ENCODE measurements at regions not wholly inside any gene's neighbourhood (a gene's known extent, or its start where the extent isn't known, plus 50 kb on each side); places are given as distances from the start of the nearest gene placed in this dataset.

DNA sequence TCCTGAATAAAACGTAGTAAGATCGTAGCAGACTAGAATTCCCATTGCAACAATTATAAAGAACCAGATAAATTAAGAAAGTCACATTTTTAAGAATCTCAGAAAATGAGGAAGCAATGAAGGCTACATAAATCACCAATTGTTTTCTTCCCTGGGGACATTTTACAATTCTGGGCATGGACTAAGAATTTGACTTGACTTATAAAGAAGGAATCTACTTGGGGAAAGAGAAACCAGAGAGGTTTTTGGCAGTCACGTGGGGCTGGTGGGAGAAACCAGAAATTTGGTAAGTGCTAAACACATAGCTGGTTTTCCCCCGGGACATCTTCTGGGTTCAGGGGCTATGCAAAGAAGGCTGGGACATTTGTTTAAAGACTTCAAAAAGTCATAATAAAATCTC lies 109.8 kb upstream of the IL6 start:
- Mint-ChIP-seq H3K4me1 (no peaks in the 10 kb centered on the region), H3K27me3 (peaks cover 8% of the 10 kb centered on the region), H3K27ac (no peak overlapping the region), H3K9me3 (peaks cover 2 to 16% (median 11%) of the 10 kb centered on the region in 7 donors), H3K36me3 (no peaks in the 10 kb centered on the region), H3K4me3 (no peak overlapping the region)
- no peak for ATAC-seq (ENCODE audit: low read depth in 2 of 2)
- H3K4me3 ChIP-seq (ENCODE audit: low read depth, low read length) = no peak overlapping the region
- no peak for DNase-seq
- H3K9me3 ChIP-seq (ENCODE audit: control insufficient read depth in 2 of 2, low read length in 2 of 2) = peaks cover 9 to 12% of the 10 kb centered on the region in 2 experiments
- H3K4me1 ChIP-seq (ENCODE audit: control insufficient read depth, insufficient read depth, low read length, poor library complexity, severe bottlenecking) = no peaks in the 10 kb centered on the region
- H3K36me3 ChIP-seq (ENCODE audit: control insufficient read depth, insufficient read depth, low read length) = no peaks in the 10 kb centered on the region
- no peaks in the 10 kb centered on the region for H3K27me3 ChIP-seq (ENCODE audit: control insufficient read depth, insufficient read depth, low read length)
- no peak overlapping the region for H3K27ac ChIP-seq (ENCODE audit: insufficient read depth, low read length, poor library complexity, severe bottlenecking)

DNA sequence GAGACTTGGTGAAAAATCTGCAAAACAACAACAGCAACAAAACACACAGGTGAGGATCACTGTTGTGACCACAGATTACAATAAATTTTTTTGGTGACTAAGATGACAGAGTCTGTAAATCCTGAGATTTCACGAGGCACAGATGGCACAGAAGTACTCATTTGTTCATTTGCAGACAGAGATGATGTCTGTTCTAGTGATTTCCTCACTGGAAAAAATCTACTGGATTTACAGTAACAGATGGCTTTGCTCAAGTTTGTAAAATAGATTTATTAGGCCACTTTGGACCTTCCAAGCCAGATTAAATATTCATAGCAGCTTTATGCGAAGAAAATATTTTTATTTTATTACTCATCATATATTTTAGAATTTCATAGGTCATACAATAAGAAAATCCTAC lies 113.5 kb upstream of the IL6 start:
- H3K36me3 Mint-ChIP-seq = no peaks in the 10 kb centered on the region
- no peaks in the 10 kb centered on the region for H3K27me3 ChIP-seq (ENCODE audit: control insufficient read depth, insufficient read depth, low read length)
- peaks cover 2 to 16% (median 9%) of the 10 kb centered on the region in 7 donors for H3K9me3 Mint-ChIP-seq
- peaks cover 15% of the 10 kb centered on the region for H3K27me3 Mint-ChIP-seq
- no peak overlapping the region for H3K27ac Mint-ChIP-seq
- no peaks in the 10 kb centered on the region for H3K4me1 Mint-ChIP-seq
- no peak for DNase-seq
- H3K36me3 ChIP-seq (ENCODE audit: control insufficient read depth, insufficient read depth, low read length) = no peaks in the 10 kb centered on the region
- H3K4me1 ChIP-seq (ENCODE audit: control insufficient read depth, insufficient read depth, low read length, poor library complexity, severe bottlenecking) = no peaks in the 10 kb centered on the region
- H3K9me3 ChIP-seq (ENCODE audit: control insufficient read depth in 2 of 2, low read length in 2 of 2) = peaks cover 9 to 12% of the 10 kb centered on the region in 2 experiments
- H3K4me3 ChIP-seq (ENCODE audit: low read depth, low read length) = no peak overlapping the region
- H3K27ac ChIP-seq (ENCODE audit: insufficient read depth, low read length, poor library complexity, severe bottlenecking) = no peak overlapping the region
- ATAC-seq (ENCODE audit: low read depth in 2 of 2) = no peak
- H3K4me3 Mint-ChIP-seq = no peak overlapping the region

DNA sequence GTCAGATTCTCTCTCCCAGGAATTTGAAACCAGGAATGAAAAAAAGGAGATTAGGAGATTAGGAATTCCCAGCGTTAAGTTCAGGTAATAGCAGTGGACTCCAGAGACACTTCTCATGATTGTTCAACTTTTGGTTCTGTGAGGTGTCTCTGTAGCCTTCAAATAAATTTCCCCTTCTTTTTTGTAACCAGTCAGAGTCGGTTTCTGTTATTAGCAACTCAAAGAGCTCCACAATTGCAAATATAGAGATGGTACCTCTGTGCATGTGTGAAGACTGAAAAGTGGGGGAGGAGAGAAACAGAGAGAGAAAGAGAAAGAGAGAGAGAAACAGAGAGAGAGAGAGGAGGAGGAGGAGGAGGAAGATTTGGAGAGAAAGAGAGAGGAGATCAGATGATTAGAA lies 112.8 kb upstream of the STEAP1B start:
- no peaks in the 10 kb centered on the region for H3K4me1 ChIP-seq (ENCODE audit: control insufficient read depth, insufficient read depth, low read length, poor library complexity, severe bottlenecking)
- H3K27me3 ChIP-seq (ENCODE audit: control insufficient read depth, insufficient read depth, low read length) = no peaks in the 10 kb centered on the region
- peaks cover 1 to 12% (median 8%) of the 10 kb centered on the region in 7 donors for H3K9me3 Mint-ChIP-seq
- H3K36me3 Mint-ChIP-seq = no peaks in the 10 kb centered on the region
- H3K27me3 Mint-ChIP-seq = peaks cover 15% of the 10 kb centered on the region
- H3K9me3 ChIP-seq (ENCODE audit: control insufficient read depth in 2 of 2, low read length in 2 of 2) = peaks cover 2 to 7% of the 10 kb centered on the region in 2 experiments
- no peak overlapping the region for H3K4me3 ChIP-seq (ENCODE audit: low read depth, low read length)
- H3K4me1 Mint-ChIP-seq = no peaks in the 10 kb centered on the region
- no peak overlapping the region for H3K27ac Mint-ChIP-seq
- no peaks in the 10 kb centered on the region for H3K36me3 ChIP-seq (ENCODE audit: control insufficient read depth, insufficient read depth, low read length)
- no peak for ATAC-seq (ENCODE audit: low read depth in 2 of 2)
- no peak overlapping the region for H3K27ac ChIP-seq (ENCODE audit: insufficient read depth, low read length, poor library complexity, severe bottlenecking)
- DNase-seq = no peak
- H3K4me3 Mint-ChIP-seq = no peak overlapping the region

DNA sequence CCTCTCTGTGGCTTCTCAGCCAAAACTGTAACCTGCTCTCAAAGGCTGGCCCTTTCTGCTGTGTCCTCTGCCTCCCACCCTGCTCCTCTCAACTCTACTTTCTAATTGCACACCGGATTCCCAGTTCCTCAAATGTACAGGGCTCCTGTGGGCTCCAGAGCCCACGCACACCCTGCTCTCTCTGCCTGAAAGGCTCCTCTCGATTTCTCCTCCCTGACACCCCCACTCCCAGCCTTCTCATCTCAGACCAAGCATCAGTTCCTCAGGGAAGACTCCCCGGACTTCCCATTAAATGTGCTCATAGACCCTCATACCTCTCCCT lies 111.7 kb upstream of the STEAP1B start:
- H3K27ac Mint-ChIP-seq = no peak overlapping the region

DNA sequence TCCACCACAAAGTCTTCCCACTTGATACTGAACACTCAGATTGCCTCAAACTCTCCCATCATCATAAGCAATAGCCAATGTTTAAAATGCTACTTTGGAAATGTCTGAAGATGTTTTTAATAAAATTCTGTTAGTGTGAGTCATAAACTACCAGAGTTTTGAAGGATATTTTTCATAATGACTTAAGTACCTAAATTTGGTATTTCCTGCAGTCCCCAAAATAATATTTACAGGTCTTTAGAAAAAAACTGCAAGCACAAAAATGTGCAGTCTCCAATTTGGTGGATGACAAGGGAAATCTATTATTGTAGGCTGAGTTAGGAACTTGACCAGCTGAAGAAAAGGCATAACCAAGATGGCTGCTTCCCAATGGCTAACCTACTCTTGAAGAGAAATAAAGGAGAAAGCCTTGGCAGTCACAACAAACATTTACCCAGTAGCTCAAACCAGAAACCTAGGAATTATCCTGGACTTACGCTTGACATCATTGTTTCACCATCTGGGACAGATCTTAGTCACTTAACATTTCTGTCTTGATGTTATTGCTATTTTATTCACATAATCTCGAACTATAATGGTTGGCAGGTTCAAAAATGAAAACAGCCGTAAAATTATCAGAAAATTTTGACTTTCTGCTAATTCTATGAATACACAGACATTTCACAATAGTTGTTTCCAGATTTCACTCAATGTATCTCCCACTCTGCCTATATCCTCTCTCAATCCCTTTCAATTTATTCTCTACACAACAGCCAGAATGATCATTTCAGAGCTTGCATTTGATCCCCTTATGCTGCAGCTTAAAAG lies 111.2 kb upstream of the STEAP1B start:
- Histone ChIP-seq H3K36me3 (ENCODE audit: control insufficient read depth, insufficient read depth, low read length) (no peaks in the 10 kb centered on the region), H3K9me3 (ENCODE audit: control insufficient read depth in 2 of 2, low read length in 2 of 2) (no peaks in the 10 kb centered on the region), H3K4me3 (ENCODE audit: low read depth, low read length) (no peak overlapping the region), H3K27ac (ENCODE audit: insufficient read depth, low read length, poor library complexity, severe bottlenecking) (no peak overlapping the region), H3K4me1 (ENCODE audit: control insufficient read depth, insufficient read depth, low read length, poor library complexity, severe bottlenecking) (no peaks in the 10 kb centered on the region), H3K27me3 (ENCODE audit: control insufficient read depth, insufficient read depth, low read length) (no peaks in the 10 kb centered on the region)
- no peak overlapping the region for H3K4me3 Mint-ChIP-seq
- no peaks in the 10 kb centered on the region for H3K4me1 Mint-ChIP-seq
- no peak overlapping the region for H3K27ac Mint-ChIP-seq
- H3K27me3 Mint-ChIP-seq = peaks cover 20% of the 10 kb centered on the region
- no peaks in the 10 kb centered on the region for H3K36me3 Mint-ChIP-seq
- no peak for DNase-seq
- no peak for ATAC-seq (ENCODE audit: low read depth in 2 of 2)
- H3K9me3 Mint-ChIP-seq = peaks cover 0 to 6% (median 0%) of the 10 kb centered on the region in 7 donors

More for the DNA sequence above, 111.7 kb upstream of the STEAP1B start:
- H3K9me3 Mint-ChIP-seq = peaks cover 0 to 6% (median under 1%) of the 10 kb centered on the region in 7 donors
- ATAC-seq (ENCODE audit: low read depth in 2 of 2) (no peak), DNase-seq (no peak)
- Histone ChIP-seq H3K36me3 (ENCODE audit: control insufficient read depth, insufficient read depth, low read length) (no peaks in the 10 kb centered on the region), H3K4me1 (ENCODE audit: control insufficient read depth, insufficient read depth, low read length, poor library complexity, severe bottlenecking) (no peaks in the 10 kb centered on the region), H3K4me3 (ENCODE audit: low read depth, low read length) (no peak overlapping the region), H3K27me3 (ENCODE audit: control insufficient read depth, insufficient read depth, low read length) (no peaks in the 10 kb centered on the region), H3K9me3 (ENCODE audit: control insufficient read depth in 2 of 2, low read length in 2 of 2) (no peaks in the 10 kb centered on the region), H3K27ac (ENCODE audit: insufficient read depth, low read length, poor library complexity, severe bottlenecking) (no peak overlapping the region)
- H3K27me3 Mint-ChIP-seq = peaks cover 18% of the 10 kb centered on the region
- H3K4me1 Mint-ChIP-seq = no peaks in the 10 kb centered on the region
- H3K36me3 Mint-ChIP-seq = no peaks in the 10 kb centered on the region
- no peak overlapping the region for H3K4me3 Mint-ChIP-seq

DNA sequence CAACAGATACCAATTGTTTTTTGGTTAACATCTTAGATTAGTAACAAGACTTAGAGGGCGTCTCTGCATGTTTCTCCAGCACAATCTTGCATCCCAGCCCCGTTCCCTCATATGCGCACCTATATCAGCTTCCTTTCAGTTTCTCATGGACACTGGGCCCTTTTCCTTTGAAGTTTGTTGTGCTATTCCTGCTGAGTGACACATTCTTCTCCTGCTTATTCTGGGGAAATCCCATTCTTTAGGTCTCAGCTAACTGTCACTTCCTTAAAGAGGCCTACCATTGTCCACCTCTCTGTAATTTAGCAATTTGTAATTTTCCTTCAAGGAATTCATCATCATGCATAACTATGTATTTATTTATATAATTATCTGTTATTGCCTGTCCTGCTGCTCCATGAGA lies 110.3 kb upstream of the STEAP1B start:
- Mint-ChIP-seq H3K4me1 (no peaks in the 10 kb centered on the region), H3K36me3 (no peaks in the 10 kb centered on the region), H3K27ac (no peak overlapping the region), H3K27me3 (peaks cover 20% of the 10 kb centered on the region), H3K4me3 (no peak overlapping the region), H3K9me3 (peaks cover 0 to 3% (median 0%) of the 10 kb centered on the region in 7 donors)
- H3K9me3 ChIP-seq (ENCODE audit: control insufficient read depth in 2 of 2, low read length in 2 of 2) = no peaks in the 10 kb centered on the region
- no peak overlapping the region for H3K4me3 ChIP-seq (ENCODE audit: low read depth, low read length)
- no peaks in the 10 kb centered on the region for H3K36me3 ChIP-seq (ENCODE audit: control insufficient read depth, insufficient read depth, low read length)
- H3K4me1 ChIP-seq (ENCODE audit: control insufficient read depth, insufficient read depth, low read length, poor library complexity, severe bottlenecking) = no peaks in the 10 kb centered on the region
- no peak for ATAC-seq (ENCODE audit: low read depth in 2 of 2)
- no peaks in the 10 kb centered on the region for H3K27me3 ChIP-seq (ENCODE audit: control insufficient read depth, insufficient read depth, low read length)
- no peak for DNase-seq
- no peak overlapping the region for H3K27ac ChIP-seq (ENCODE audit: insufficient read depth, low read length, poor library complexity, severe bottlenecking)

DNA sequence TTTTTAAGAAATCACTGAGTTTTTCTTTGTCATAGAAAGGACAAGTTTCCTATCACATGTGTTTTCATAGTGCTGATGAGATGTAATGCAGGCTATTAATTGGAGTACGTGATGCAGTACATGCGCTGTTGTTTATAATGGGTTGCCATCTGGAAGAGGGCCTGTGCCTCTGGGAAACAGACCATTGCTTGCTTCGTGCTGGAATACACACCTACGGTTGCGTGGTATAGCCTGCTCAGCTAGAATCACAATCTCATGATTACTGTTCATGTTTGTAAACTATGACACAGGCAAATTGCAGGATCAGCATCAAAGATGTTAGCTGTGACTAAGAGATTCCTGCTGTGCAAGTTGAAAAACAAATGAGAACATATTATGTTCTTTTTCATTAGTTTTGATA lies 107.2 kb upstream of the STEAP1B start:
- Histone ChIP-seq H3K9me3 (ENCODE audit: control insufficient read depth in 2 of 2, low read length in 2 of 2) (no peaks in the 10 kb centered on the region), H3K27me3 (ENCODE audit: control insufficient read depth, insufficient read depth, low read length) (peaks cover 2% of the 10 kb centered on the region), H3K27ac (ENCODE audit: insufficient read depth, low read length, poor library complexity, severe bottlenecking) (no peak overlapping the region), H3K36me3 (ENCODE audit: control insufficient read depth, insufficient read depth, low read length) (no peaks in the 10 kb centered on the region), H3K4me1 (ENCODE audit: control insufficient read depth, insufficient read depth, low read length, poor library complexity, severe bottlenecking) (no peaks in the 10 kb centered on the region), H3K4me3 (ENCODE audit: low read depth, low read length) (no peak overlapping the region)
- H3K27ac Mint-ChIP-seq = no peak overlapping the region
- H3K4me3 Mint-ChIP-seq = no peak overlapping the region
- H3K36me3 Mint-ChIP-seq = no peaks in the 10 kb centered on the region
- ATAC-seq (ENCODE audit: low read depth in 2 of 2) (no peak), DNase-seq (no peak)
- no peaks in the 10 kb centered on the region for H3K9me3 Mint-ChIP-seq
- H3K27me3 Mint-ChIP-seq = peaks cover 12% of the 10 kb centered on the region
- H3K4me1 Mint-ChIP-seq = no peaks in the 10 kb centered on the region

DNA sequence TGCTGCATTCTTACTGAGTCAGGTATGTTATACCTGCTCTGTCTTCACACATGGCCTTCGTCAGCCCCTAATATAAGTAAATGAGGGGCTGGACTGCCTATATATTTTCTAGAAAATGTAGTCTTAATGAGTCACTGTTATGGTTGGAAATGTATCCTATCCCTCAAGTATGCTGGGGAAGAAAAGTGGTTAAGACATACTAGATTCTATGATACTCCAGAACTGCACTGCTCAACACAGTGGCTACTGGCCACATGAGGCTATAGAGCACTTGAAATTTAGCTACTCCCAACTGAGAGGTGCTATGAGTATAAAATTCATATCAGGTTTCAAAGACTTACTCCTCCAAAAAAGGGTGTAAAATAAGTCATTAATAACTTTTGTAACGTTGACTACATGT lies 104.3 kb upstream of the STEAP1B start:
- no peak overlapping the region for H3K27ac Mint-ChIP-seq
- H3K4me3 Mint-ChIP-seq = no peak overlapping the region
- Histone ChIP-seq H3K27me3 (ENCODE audit: control insufficient read depth, insufficient read depth, low read length) (peaks cover 2% of the 10 kb centered on the region), H3K27ac (ENCODE audit: insufficient read depth, low read length, poor library complexity, severe bottlenecking) (no peak overlapping the region), H3K9me3 (ENCODE audit: control insufficient read depth in 2 of 2, low read length in 2 of 2) (no peaks in the 10 kb centered on the region), H3K4me3 (ENCODE audit: low read depth, low read length) (no peak overlapping the region), H3K36me3 (ENCODE audit: control insufficient read depth, insufficient read depth, low read length) (no peaks in the 10 kb centered on the region), H3K4me1 (ENCODE audit: control insufficient read depth, insufficient read depth, low read length, poor library complexity, severe bottlenecking) (no peaks in the 10 kb centered on the region)
- H3K36me3 Mint-ChIP-seq = no peaks in the 10 kb centered on the region
- DNase-seq (no peak), ATAC-seq (ENCODE audit: low read depth in 2 of 2) (no peak)
- H3K4me1 Mint-ChIP-seq = no peaks in the 10 kb centered on the region
- peaks cover 0 to 1% (median 0%) of the 10 kb centered on the region in 7 donors for H3K9me3 Mint-ChIP-seq
- peaks cover 5% of the 10 kb centered on the region for H3K27me3 Mint-ChIP-seq

Measured in CD4-positive, CD25-positive, alpha-beta regulatory T cell (primary cell).